Ovary (tissue), 7 donors: ENCODE measurements at regions not wholly inside any gene's neighbourhood (a gene's known extent, or its start where the extent isn't known, plus 50 kb on each side); places are given as distances from the start of the nearest gene placed in this dataset.

ENCODE experiments used
- DNase-seq, 5 donors: peaks; one replicate each; pipeline ENCODE4 v3.0.0-alpha.2; 2019 to 2020
- H3K27ac ChIP-seq, 2 donors: fragments of 200-600 bp; one replicate each; pipeline versions ENCODE4 v1.5.1 to v1.8.0; 2019 to 2022
- H3K27me3 ChIP-seq: fragments of 200-600 bp; one replicate; pipeline ENCODE4 v1.8.0; 2022
- H3K36me3 ChIP-seq: fragments of 200-600 bp; sonication (generic); one replicate; pipeline ENCODE4 v1.5.1; 2019
- H3K4me1 ChIP-seq: one replicate; pipeline ENCODE4 v1.8.1; 2013; ENCODE audit warnings: mild to moderate bottlenecking, moderate library complexity; ENCODE audit not compliant: insufficient read depth
- H3K4me3 ChIP-seq: fragments of 200-600 bp; sonication (generic); one replicate; pipeline ENCODE4 v1.5.1; 2017
- H3K9me3 ChIP-seq, 2 donors: fragments of 200-600 bp in 1 of 2; sonication (generic) in 1 of 2; one replicate each; pipeline versions ENCODE4 v1.5.1 to v1.8.1; 2013 to 2019; ENCODE audit warnings: mild to moderate bottlenecking in 1 of 2, moderate library complexity in 1 of 2
- EP300 ChIP-seq: sonication (generic); formaldehyde crosslinking; IDR thresholded peaks from one replicate; pipeline ENCODE4 v1.6.1; 2017; ENCODE audit warnings: antibody characterized with exemption
- POLR2A ChIP-seq: fragments of 450-650 bp; IDR thresholded peaks from one replicate; pipeline ENCODE4 v1.6.1; 2017; ENCODE audit warnings: antibody characterized with exemption, mild to moderate bottlenecking, moderate library complexity
- WGBS, 3 donors: extraction: QIAGEN DNeasy Blood & Tissue Kit in 1 of 3; methylation state at CpG; one replicate each; pipeline versions ENCODE4 v1.1.5 to v1.1.7; 2013 to 2017; 5-methylcytosine and 5-hydroxymethylcytosine counted together
- intact Hi-C, 4 donors: fragments of 100-400 bp; cut with DNase I; formaldehyde crosslinking; loops; one replicate each; pipeline versions ENCODE4 v1.11.0 to v1.15.1; 2022 to 2023
- TF ChIP-seq, protein P1 (sequence below), 3 donors: fragments of 450-650 bp in 2 of 3; fragments of 200-600 bp in 1 of 3; IDR thresholded peaks; one replicate each; pipeline versions ENCODE4 v1.5.1 to v1.8.0; 2016 to 2022; ENCODE audit warnings: antibody characterized with exemption in 3 of 3, mild to moderate bottlenecking in 1 of 3
- donor health status: DM: no; HTN: no; CAD: no; lungs with moderate emphysema.
- donor health status: DM: no; HTN: no; CAD: no.
- donor health status: Bipolar disorder and iron deficiency.
- donor health status: DM: no; HTN: no; CAD: no.
- donor health status: DM: yes; HTN: yes; CAD: no.

DNA sequence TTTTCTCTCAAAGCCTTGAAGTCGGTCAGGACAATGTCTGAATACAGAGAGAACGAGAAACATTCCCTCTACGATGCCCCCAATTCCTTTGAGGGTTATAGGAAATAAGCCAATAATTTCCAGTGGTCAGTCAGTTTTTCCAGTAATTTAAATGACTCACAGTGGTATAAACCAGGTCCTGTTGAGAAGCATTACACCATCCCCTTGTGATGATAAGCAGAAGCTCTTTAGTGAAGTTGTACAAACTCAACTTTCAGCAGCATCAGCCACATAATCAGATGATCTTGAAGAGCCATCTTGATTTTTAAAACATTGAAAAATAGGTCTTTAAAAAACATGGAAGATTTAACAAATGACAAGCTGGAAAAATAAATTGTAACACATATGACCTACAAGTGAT, 173.9 kb upstream of the ZNF462 start:
- TF ChIP-seq EP300 (no peak), POLR2A (no peak)
- TF ChIP-seq, protein P1, sequence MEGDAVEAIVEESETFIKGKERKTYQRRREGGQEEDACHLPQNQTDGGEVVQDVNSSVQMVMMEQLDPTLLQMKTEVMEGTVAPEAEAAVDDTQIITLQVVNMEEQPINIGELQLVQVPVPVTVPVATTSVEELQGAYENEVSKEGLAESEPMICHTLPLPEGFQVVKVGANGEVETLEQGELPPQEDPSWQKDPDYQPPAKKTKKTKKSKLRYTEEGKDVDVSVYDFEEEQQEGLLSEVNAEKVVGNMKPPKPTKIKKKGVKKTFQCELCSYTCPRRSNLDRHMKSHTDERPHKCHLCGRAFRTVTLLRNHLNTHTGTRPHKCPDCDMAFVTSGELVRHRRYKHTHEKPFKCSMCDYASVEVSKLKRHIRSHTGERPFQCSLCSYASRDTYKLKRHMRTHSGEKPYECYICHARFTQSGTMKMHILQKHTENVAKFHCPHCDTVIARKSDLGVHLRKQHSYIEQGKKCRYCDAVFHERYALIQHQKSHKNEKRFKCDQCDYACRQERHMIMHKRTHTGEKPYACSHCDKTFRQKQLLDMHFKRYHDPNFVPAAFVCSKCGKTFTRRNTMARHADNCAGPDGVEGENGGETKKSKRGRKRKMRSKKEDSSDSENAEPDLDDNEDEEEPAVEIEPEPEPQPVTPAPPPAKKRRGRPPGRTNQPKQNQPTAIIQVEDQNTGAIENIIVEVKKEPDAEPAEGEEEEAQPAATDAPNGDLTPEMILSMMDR (IDR thresholded peaks at IDR 0.05), result no peak
- Histone ChIP-seq H3K27ac (no peak overlapping the region), H3K9me3 (no peaks in the 10 kb centered on the region), H3K27me3 (no peaks in the 10 kb centered on the region), H3K36me3 (no peaks in the 10 kb centered on the region), H3K4me1 (no peaks in the 10 kb centered on the region), H3K4me3 (no peak overlapping the region)
- WGBS, 3 donors, result 63 to 75% (median 70%) methylated on average over 3 of the region's 3 CpGs
- no peak for DNase-seq
- intact Hi-C loops, result no loop called here

DNA sequence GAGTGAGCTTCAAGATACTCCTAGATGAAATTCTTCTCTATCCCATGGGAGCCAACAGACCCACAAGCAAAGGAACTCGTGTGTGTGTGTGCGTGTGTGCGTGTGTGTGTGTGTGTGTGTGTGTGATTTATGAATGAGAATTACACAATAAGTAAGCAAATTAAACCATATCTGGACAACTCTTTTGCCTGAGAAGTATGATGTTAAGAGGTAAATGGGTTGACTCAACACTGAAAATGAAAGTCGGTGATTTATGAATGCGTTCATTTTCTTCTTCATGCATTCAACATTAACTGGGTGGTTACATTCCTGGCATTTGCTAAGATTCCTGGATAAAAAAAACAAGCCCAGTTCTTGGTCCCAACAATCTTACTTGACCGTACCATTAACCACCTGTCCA, 171.3 kb upstream of the ZNF462 start:
- no peaks in the 10 kb centered on the region for H3K36me3 ChIP-seq

DNA sequence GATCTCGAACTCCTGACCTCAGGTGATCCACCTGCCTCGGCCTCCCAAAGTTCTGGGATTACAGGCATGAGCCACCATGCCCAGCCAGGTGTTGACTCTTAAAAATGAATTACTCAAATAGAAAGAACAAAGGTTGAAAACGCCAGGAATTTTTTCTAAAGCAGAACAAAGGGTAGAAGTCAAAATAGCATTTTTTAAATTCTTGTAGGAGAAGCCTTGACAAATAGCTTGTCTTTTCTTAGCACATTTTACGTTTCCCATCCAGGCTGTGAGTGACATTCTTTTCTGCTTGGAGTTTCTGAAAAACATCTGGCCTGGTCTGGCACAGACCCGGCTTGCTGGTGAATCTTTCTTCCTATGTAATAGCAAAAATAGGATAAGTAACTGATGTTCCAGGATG, 169.4 kb upstream of the ZNF462 start:
- intact Hi-C loops, result no loop called here

More for the DNA sequence above, 171.3 kb upstream of the ZNF462 start:
- TF ChIP-seq EP300, result no peak
- TF ChIP-seq POLR2A, result no peak
- TF ChIP-seq, protein P1 (IDR thresholded peaks at IDR 0.05), result no peak
- Histone ChIP-seq H3K27ac (no peak overlapping the region), H3K9me3 (no peaks in the 10 kb centered on the region), H3K27me3 (no peaks in the 10 kb centered on the region), H3K4me3 (no peak overlapping the region), H3K4me1 (no peaks in the 10 kb centered on the region)
- intact Hi-C loops, result no loop called here
- WGBS, 3 donors, result 67 to 81% (median 69%) methylated on average over 6 of the region's 6 CpGs
- no peak for DNase-seq

DNA sequence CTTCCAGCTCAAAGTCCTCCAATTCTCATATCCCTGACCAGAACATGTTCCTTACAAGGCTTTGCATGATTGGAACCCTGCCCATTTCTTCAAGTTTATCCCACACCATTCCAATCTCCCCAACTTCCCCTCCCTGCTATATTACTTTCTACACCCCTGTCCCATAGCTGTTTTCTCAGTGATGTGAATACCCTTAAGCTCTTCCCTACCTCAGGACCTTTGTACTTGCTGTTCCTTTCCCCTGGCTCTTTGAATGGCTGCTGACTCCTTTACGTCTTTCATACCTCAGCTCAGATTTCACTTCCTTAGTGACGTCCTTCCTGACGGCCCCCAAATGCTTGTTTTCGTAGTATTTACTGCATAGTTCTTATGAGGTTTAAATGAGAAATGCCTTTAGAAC, 166.2 kb upstream of the ZNF462 start:
- DNase-seq, result no peak
- Histone ChIP-seq H3K36me3 (no peaks in the 10 kb centered on the region), H3K9me3 (no peaks in the 10 kb centered on the region), H3K4me3 (no peak overlapping the region), H3K4me1 (no peaks in the 10 kb centered on the region), H3K27me3 (no peaks in the 10 kb centered on the region), H3K27ac (no peak overlapping the region)
- intact Hi-C loops, result no loop called here
- WGBS, 3 donors, result 78 to 88% (median 86%) methylated on average over 4 of the region's 4 CpGs
- TF ChIP-seq EP300 (no peak), POLR2A (no peak)
- TF ChIP-seq, protein P1 (IDR thresholded peaks at IDR 0.05), result no peak

More for the DNA sequence above, 169.4 kb upstream of the ZNF462 start:
- Histone ChIP-seq H3K36me3 (no peaks in the 10 kb centered on the region), H3K27me3 (no peaks in the 10 kb centered on the region), H3K4me1 (no peaks in the 10 kb centered on the region), H3K9me3 (no peaks in the 10 kb centered on the region), H3K27ac (no peak overlapping the region), H3K4me3 (no peak overlapping the region)
- WGBS, 3 donors, result 39 to 50% (median 40%) methylated on average over 5 of the region's 5 CpGs
- no peak for DNase-seq
- TF ChIP-seq POLR2A, result no peak
- TF ChIP-seq EP300, result no peak
- TF ChIP-seq, protein P1 (IDR thresholded peaks at IDR 0.05), result no peak

DNA sequence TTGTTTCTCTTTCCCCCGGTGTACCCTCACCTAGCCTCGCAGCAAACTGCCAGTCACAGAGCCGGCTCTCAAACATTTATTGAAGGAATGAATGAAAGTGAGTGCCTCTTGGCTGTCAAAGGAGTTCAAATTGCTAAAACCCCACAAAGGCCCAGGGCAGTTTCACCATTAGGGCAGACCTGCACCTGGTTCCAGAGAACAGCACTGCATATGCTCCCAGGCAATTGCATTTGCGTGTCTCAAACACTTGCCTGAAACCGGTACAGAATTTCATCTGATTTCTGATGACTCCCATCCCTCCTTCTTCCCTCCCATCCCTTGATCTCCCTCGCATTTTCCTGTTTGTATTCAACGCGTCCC, 165.6 kb upstream of the ZNF462 start:
- Histone ChIP-seq H3K9me3 (no peaks in the 10 kb centered on the region), H3K4me3 (no peak overlapping the region), H3K36me3 (no peaks in the 10 kb centered on the region), H3K27ac (no peak overlapping the region), H3K4me1 (no peaks in the 10 kb centered on the region), H3K27me3 (no peaks in the 10 kb centered on the region)
- intact Hi-C loops, result no loop called here
- DNase-seq, result no peak
- WGBS, 3 donors, result 34 to 49% (median 47%) methylated on average over 8 of the region's 8 CpGs
- TF ChIP-seq POLR2A, result no peak
- TF ChIP-seq EP300, result no peak
- TF ChIP-seq, protein P1 (IDR thresholded peaks at IDR 0.05), result no peak
